ENCODE measurements at regions not wholly inside any gene's neighbourhood (a gene's known extent, or its start where the extent isn't known, plus 50 kb on each side); places are given as distances from the start of the nearest gene placed in this dataset.

DNA sequence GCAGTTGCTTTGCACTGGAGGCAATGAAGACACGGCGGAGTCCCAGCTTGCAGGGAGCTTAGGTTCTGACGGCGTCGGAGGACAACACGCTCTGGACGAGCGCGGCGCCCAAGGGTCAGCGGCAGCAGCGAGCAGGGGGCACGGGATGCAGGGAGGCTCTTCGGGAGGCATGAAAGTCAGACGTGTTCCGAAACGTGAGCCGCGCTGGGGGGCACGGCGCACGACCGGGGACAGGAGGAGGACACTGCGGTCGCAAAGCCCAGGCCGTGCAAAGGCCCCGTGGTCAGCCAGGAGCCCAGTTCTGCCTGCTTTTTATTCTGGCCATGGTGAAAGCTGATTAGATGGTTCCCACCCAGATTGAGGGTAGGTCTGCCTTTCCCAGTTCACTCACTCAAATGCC lies 294.6 kb downstream of the SNAPC1 start:
- no peak for TF ChIP-seq ZNF274 (IDR thresholded peaks at IDR 0.05; ENCODE audit: low read depth, low read length)
- H3K4me3 ChIP-seq (ENCODE audit: low read length), result no peak overlapping the region

- no peak for TF ChIP-seq ZNF274 (IDR thresholded peaks at IDR 0.05; ENCODE audit: low read depth, low read length)
- no peak overlapping the region for H3K4me3 ChIP-seq (ENCODE audit: low read length)
These were observed 300.4 kb downstream of the SNAPC1 start for GRCh38 chr14:62062645-62063044.

- TF ChIP-seq ZNF274 (IDR thresholded peaks at IDR 0.05; ENCODE audit: low read depth, low read length), result no peak
- H3K4me3 ChIP-seq (ENCODE audit: low read length), result no peak overlapping the region
These were observed 302.6 kb downstream of the SNAPC1 start for GRCh38 chr14:62064751-62065323.

DNA sequence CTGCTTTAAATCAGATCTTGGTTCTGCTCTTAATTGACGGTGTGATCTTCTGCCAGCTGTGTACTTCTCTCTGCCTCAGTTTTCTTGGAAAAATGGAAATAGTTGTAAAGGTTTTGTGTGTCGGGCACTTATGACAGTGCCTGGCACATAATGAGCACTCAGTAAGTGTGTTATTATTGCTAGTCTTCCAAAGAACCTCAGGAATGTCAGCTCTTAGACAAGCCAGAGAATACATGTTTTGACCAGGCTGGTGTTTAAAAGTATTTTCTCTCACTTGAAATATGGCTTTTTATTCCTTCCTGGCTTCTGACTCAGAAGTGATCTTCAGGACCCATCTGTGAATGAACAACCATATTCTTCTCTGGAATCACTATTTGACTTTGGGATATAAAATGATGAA lies 304.1 kb downstream of the SNAPC1 start:
- H3K4me3 ChIP-seq (ENCODE audit: low read length), result no peak overlapping the region
- TF ChIP-seq ZNF274 (IDR thresholded peaks at IDR 0.05; ENCODE audit: low read depth, low read length), result no peak

- H3K4me3 ChIP-seq (ENCODE audit: low read length), result no peak overlapping the region
- no peak for TF ChIP-seq ZNF274 (IDR thresholded peaks at IDR 0.05; ENCODE audit: low read depth, low read length)
These were observed 308.8 kb downstream of the SNAPC1 start for GRCh38 chr14:62071039-62071438.

- no peak for TF ChIP-seq ZNF274 (IDR thresholded peaks at IDR 0.05; ENCODE audit: low read depth, low read length)
- H3K4me3 ChIP-seq (ENCODE audit: low read length), result no peak overlapping the region
These were observed 314.1 kb downstream of the SNAPC1 start for GRCh38 chr14:62076368-62076767.

GRCh38 chr14:62076825-62077605 lies 314.8 kb downstream of the SNAPC1 start:
- no peak for TF ChIP-seq ZNF274 (IDR thresholded peaks at IDR 0.05; ENCODE audit: low read depth, low read length)
- H3K4me3 ChIP-seq (ENCODE audit: low read length), result no peak overlapping the region; the same call in 1 of the 2 replicates

GRCh38 chr14:62077676-62078261 lies 315.5 kb downstream of the SNAPC1 start:
- H3K4me3 ChIP-seq (ENCODE audit: low read length), result peak overlapping the region; percentile 44; the same call in 1 of the 2 replicates
- TF ChIP-seq ZNF274 (IDR thresholded peaks at IDR 0.05; ENCODE audit: low read depth, low read length), result no peak

DNA sequence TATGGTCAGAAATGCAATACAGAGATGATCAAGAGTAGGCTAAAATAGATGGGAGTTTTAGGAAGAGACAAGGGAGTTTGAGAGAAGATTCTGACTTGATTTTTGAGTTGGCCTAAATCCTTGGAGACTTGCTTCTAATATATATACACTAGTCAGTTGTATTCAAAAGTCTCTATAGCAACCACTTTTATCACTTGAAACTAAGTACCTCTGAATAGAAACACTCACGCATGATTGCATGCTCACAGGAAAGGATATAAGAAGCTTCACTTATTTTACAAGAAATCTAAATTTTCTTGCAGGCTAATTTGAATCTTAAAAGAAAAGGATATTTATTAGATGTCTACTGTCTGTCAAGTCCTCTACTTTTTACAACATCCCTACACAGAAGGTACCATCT lies 316.8 kb downstream of the SNAPC1 start:
- H3K4me3 ChIP-seq (ENCODE audit: low read length), result no peak overlapping the region
- TF ChIP-seq ZNF274 (IDR thresholded peaks at IDR 0.05; ENCODE audit: low read depth, low read length), result no peak

- no peak overlapping the region; the same call in 1 of the 2 replicates for H3K4me3 ChIP-seq (ENCODE audit: low read length)
These were observed 318.9 kb downstream of the SNAPC1 start for GRCh38 chr14:62081012-62081612.

GRCh38 chr14:62081951-62082350 lies 319.7 kb downstream of the SNAPC1 start:
- no peak for TF ChIP-seq ZNF274 (IDR thresholded peaks at IDR 0.05; ENCODE audit: low read depth, low read length)
- no peak overlapping the region for H3K4me3 ChIP-seq (ENCODE audit: low read length)

More at GRCh38 chr14:62081012-62081612, 318.9 kb downstream of the SNAPC1 start:
- no peak for TF ChIP-seq ZNF274 (IDR thresholded peaks at IDR 0.05; ENCODE audit: low read depth, low read length)

DNA sequence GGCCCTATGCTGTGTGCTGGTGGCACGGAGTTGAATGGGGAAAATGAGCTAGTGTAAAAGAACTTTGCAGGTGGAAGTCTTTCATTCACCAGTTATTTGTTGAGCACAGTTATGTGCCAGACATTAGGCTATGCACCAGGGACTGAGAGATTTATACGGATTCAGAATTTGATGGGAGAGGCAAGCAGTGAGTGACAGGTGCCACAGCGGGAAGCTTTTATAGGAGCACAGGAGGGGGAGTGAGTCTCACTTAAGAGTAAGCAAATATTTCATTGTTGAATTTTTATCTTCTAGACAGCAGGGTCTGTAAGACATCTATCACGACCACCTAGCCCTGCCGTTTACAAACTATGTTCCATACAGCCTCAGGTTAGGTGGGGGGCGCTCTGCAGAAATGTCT lies 320.6 kb downstream of the SNAPC1 start:
- no peak for TF ChIP-seq ZNF274 (IDR thresholded peaks at IDR 0.05; ENCODE audit: low read depth, low read length)
- H3K4me3 ChIP-seq (ENCODE audit: low read length), result no peak overlapping the region

GRCh38 chr14:62084020-62084419 lies 321.8 kb downstream of the SNAPC1 start:
- TF ChIP-seq ZNF274 (IDR thresholded peaks at IDR 0.05; ENCODE audit: low read depth, low read length), result no peak
- no peak overlapping the region for H3K4me3 ChIP-seq (ENCODE audit: low read length)

GRCh38 chr14:62087191-62087590 lies 325.0 kb downstream of the SNAPC1 start:
- H3K4me3 ChIP-seq (ENCODE audit: low read length), result no peak overlapping the region
- no peak for TF ChIP-seq ZNF274 (IDR thresholded peaks at IDR 0.05; ENCODE audit: low read depth, low read length)

GRCh38 chr14:62093736-62094135 lies 331.5 kb downstream of the SNAPC1 start:
- TF ChIP-seq ZNF274 (IDR thresholded peaks at IDR 0.05; ENCODE audit: low read depth, low read length), result no peak
- H3K4me3 ChIP-seq (ENCODE audit: low read length), result no peak overlapping the region

Data from GM08714 (cell line).